IMR-90 (cell line): ENCODE measurements at regions not wholly inside any gene's neighbourhood (a gene's known extent, or its start where the extent isn't known, plus 50 kb on each side); places are given as distances from the start of the nearest gene placed in this dataset.

ENCODE experiments used
- ATAC-seq: fragments of 200-7000 bp; cut with Tn5 transposase; 2 replicates; pipeline ENCODE4 v1.9.1; 2020; ENCODE audit warnings: low read depth, mild to moderate bottlenecking, moderate library complexity
- BruUV-seq: library from RNA; stranded (reverse); fragments of 400-500 nt; replicated peaks from 2 replicates; lab custom pipeline; 2021; lab: Mats Ljungman, UMichigan
- CTCF ChIA-PET: fragments of 300-600 bp; formaldehyde crosslinking; extraction: SDS; loops from one replicate; lab custom pipeline; 2021; ENCODE audit warnings: antibody characterized with exemption; lab: Yijun Ruan, JAX
- POLR2A ChIA-PET: fragments of 300-600 bp; sonication (Branson Sonifier 250); formaldehyde crosslinking; loops from one replicate; lab custom pipeline; 2022; ENCODE audit warnings: antibody characterized with exemption; ENCODE audit not compliant: unreplicated experiment; lab: Charles Lee
- DNase-seq: peaks from one replicate; pipeline ENCODE4 v3.0.0; 2013
- H2AFZ ChIP-seq: replicated peaks from 2 replicates; pipeline ENCODE3; 2013; ENCODE audit warnings: low read length, mild to moderate bottlenecking; ENCODE audit not compliant: poor library complexity
- H2AK5ac ChIP-seq: 2 replicates; pipeline ENCODE4 v1.6.1; 2013; ENCODE audit warnings: low read depth, low read length, inconsistent platforms
- H2AK9ac ChIP-seq: replicated peaks from 2 replicates; pipeline ENCODE3; 2013; ENCODE audit warnings: mild to moderate bottlenecking, low read depth, low read length, moderate library complexity; ENCODE audit not compliant: poor library complexity
- H2BK120ac ChIP-seq: 2 replicates; pipeline ENCODE4 v1.6.1; 2013; ENCODE audit warnings: low read depth, low read length, inconsistent platforms
- H2BK15ac ChIP-seq: 3 replicates; pipeline ENCODE4 v1.6.1; 2013; ENCODE audit warnings: low read depth, low read length, inconsistent platforms
- H2BK20ac ChIP-seq: 2 replicates; pipeline ENCODE4 v1.6.1; 2013; ENCODE audit warnings: low read depth, mild to moderate bottlenecking, inconsistent platforms, low read length, moderate library complexity
- H2BK5ac ChIP-seq: 2 replicates; pipeline ENCODE4 v1.6.1; 2013; ENCODE audit warnings: mild to moderate bottlenecking, low read depth, low read length, inconsistent platforms; ENCODE audit not compliant: poor library complexity, severe bottlenecking
- H3K14ac ChIP-seq: replicated peaks from 2 replicates; pipeline ENCODE4 v1.6.1; 2013; ENCODE audit warnings: low read depth, low read length, inconsistent platforms
- H3K18ac ChIP-seq: 2 replicates; pipeline ENCODE4 v1.6.1; 2013; ENCODE audit warnings: low read depth, low read length, control low read depth
- H3K23ac ChIP-seq: 2 replicates; pipeline ENCODE4 v1.6.1; 2013; ENCODE audit warnings: low read depth, low read length, inconsistent platforms
- H3K27ac ChIP-seq: 2 replicates; pipeline ENCODE4 v1.5.1; 2013; ENCODE audit warnings: mild to moderate bottlenecking, control low read depth, low read length; ENCODE audit not compliant: insufficient read depth
- H3K27me3 ChIP-seq: 2 replicates; pipeline ENCODE4 v1.6.1; 2013; ENCODE audit warnings: low read length; ENCODE audit not compliant: control insufficient read depth, insufficient read depth
- H3K36me3 ChIP-seq: 2 replicates; pipeline ENCODE4 v1.6.1; 2013; ENCODE audit warnings: low read length, mixed read lengths; ENCODE audit not compliant: control insufficient read depth, insufficient read depth
- H3K4ac ChIP-seq: 2 replicates; pipeline ENCODE4 v1.6.1; 2013; ENCODE audit warnings: low read depth, low read length, inconsistent platforms
- H3K4me1 ChIP-seq: 2 replicates; pipeline ENCODE4 v1.6.1; 2013; ENCODE audit warnings: low read length, mixed read lengths; ENCODE audit not compliant: control insufficient read depth, insufficient read depth
- H3K4me2 ChIP-seq: 2 replicates; pipeline ENCODE4 v1.6.1; 2013; ENCODE audit warnings: low read depth, mild to moderate bottlenecking, control low read depth, low read length, moderate library complexity
- H3K4me3 ChIP-seq: 2 replicates; pipeline ENCODE4 v1.5.1; 2013; ENCODE audit warnings: low read depth, mild to moderate bottlenecking, control low read depth, low read length, moderate library complexity; ENCODE audit not compliant: insufficient read depth
- H3K56ac ChIP-seq: 2 replicates; pipeline ENCODE4 v1.6.1; 2013; ENCODE audit warnings: low read length, inconsistent platforms; ENCODE audit not compliant: insufficient read depth; ENCODE audit errors: extremely low read depth
- H3K79me1 ChIP-seq, 2 experiments: 2 replicates each; pipeline ENCODE4 v1.6.1; 2013; ENCODE audit warnings: low read length in 2 of 2, inconsistent platforms in 1 of 2, low read depth in 1 of 2
- H3K9ac ChIP-seq: 2 replicates; pipeline ENCODE4 v1.6.1; 2013; ENCODE audit warnings: low read depth, low read length, control low read depth
- H3K9me1 ChIP-seq: 2 replicates; pipeline ENCODE4 v1.6.1; 2013; ENCODE audit warnings: low read length, inconsistent platforms; ENCODE audit not compliant: insufficient read depth
- H3K9me3 ChIP-seq: 2 replicates; pipeline ENCODE4 v1.6.1; 2013; ENCODE audit warnings: low read length; ENCODE audit not compliant: control insufficient read depth, insufficient read depth
- H4K20me1 ChIP-seq: 2 replicates; pipeline ENCODE4 v1.6.1; 2013; ENCODE audit warnings: low read length, inconsistent platforms; ENCODE audit not compliant: insufficient read depth
- H4K5ac ChIP-seq: 2 replicates; pipeline ENCODE4 v1.6.1; 2013; ENCODE audit warnings: mild to moderate bottlenecking, low read depth, low read length, control low read depth
- H4K8ac ChIP-seq, 2 experiments: 2 replicates each; pipeline ENCODE4 v1.6.1; 2013; ENCODE audit warnings: low read depth in 2 of 2, low read length in 2 of 2, control low read depth in 1 of 2, inconsistent platforms in 1 of 2
- H4K91ac ChIP-seq: 2 replicates; pipeline ENCODE4 v1.6.1; 2013; ENCODE audit warnings: low read depth, low read length, inconsistent platforms; ENCODE audit not compliant: insufficient read depth
- CEBPB ChIP-seq: IDR thresholded peaks from 2 replicates; pipeline ENCODE4 v1.6.1; 2012; ENCODE audit warnings: low read depth, low read length, improper control_type of control experiment
- FOS ChIP-seq: fragments of 150-350 bp; IDR thresholded peaks from 2 replicates; pipeline ENCODE4 v1.6.1; 2016; ENCODE audit warnings: low read depth, low read length
- MAFK ChIP-seq: IDR thresholded peaks from 2 replicates; pipeline ENCODE4 v1.6.1; 2012; ENCODE audit warnings: low read depth, low read length, improper control_type of control experiment
- RAD21 ChIP-seq: IDR thresholded peaks from 2 replicates; pipeline ENCODE4 v1.6.1; 2012; ENCODE audit warnings: low read length, improper control_type of control experiment
- RCOR1 ChIP-seq: IDR thresholded peaks from 2 replicates; pipeline ENCODE4 v1.6.1; 2012; ENCODE audit warnings: mild to moderate bottlenecking, low read length, improper control_type of control experiment; ENCODE audit not compliant: insufficient replicate concordance
- RFX5 ChIP-seq: IDR thresholded peaks from 2 replicates; pipeline ENCODE4 v1.8.0; 2012; ENCODE audit warnings: low read depth, mild to moderate bottlenecking, low read length, moderate library complexity
- WGBS, 2 experiments: methylation state at CpG; one replicate each; pipeline versions ENCODE4 v1.1.5 to v1.1.7; 2013; ENCODE audit warnings: missing lambda C conversion rate in 2 of 2; ENCODE audit not compliant: insufficient read length in 1 of 2; ENCODE audit errors: extremely low coverage in 2 of 2; 5-methylcytosine and 5-hydroxymethylcytosine counted together
- dilution Hi-C: fragments of 300-500 bp; cut with HindIII; formaldehyde crosslinking; loops from one replicate; pipeline ENCODE4 v1.14.3; 2018; ENCODE audit warnings: low sequenced_read_pairs; ENCODE audit not compliant: unreplicated experiment
- in situ Hi-C: fragments of 300-500 bp; cut with MboI; formaldehyde crosslinking; loops from 3 replicates; pipeline ENCODE4 v1.14.3; 2019; ENCODE audit warnings: low sequenced_read_pairs, inconsistent platforms, mixed read lengths
- intact Hi-C: fragments of 100-400 bp; cut with micrococcal nuclease; formaldehyde crosslinking; loops from 2 replicates; pipeline ENCODE4 v1.10.0; 2022

DNA sequence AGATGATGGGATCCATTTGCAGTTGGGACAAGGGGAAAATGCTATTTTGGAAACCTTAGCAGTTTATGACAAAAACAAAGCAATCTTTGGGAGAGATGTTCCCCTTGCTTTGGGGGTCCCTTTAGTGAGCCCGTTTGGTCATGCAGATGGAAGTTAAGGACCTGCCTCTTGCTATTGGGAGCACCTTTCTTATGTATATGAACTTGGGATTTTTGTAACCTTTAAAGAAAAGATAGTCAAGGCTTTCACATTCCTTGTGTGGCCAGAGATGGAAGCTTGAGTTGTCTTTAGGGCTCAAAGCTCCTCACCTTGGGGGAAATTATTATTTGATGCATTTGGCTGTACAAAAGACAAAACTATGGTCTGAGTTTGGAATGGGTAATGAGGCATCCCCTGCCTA is 179.0 kb upstream of the PLPP4 start:
- H4K20me1 ChIP-seq, result no peaks in the 10 kb centered on the region
- ChIA-PET CTCF (no interaction called here), POLR2A (no interaction called here)
- peaks cover 18% of the 10 kb centered on the region for H3K9me3 ChIP-seq
- no peak overlapping the region for H2AFZ ChIP-seq
- intact Hi-C loops, result no loop called here
- no peak overlapping the region for H2BK5ac ChIP-seq
- no peak overlapping the region for H4K5ac ChIP-seq
- no peak overlapping the region for H3K23ac ChIP-seq
- no peak overlapping the region for H3K14ac ChIP-seq
- H3K18ac ChIP-seq, result no peak overlapping the region
- H3K4me1 ChIP-seq, result no peaks in the 10 kb centered on the region
- H3K4ac ChIP-seq, result no peak overlapping the region
- no peak overlapping the region for H2AK9ac ChIP-seq
- H3K56ac ChIP-seq, result no peak overlapping the region
- ATAC-seq, result no peak
- no peak overlapping the region for H3K4me2 ChIP-seq
- dilution Hi-C loops, result no loop called here
- no peak overlapping the region for H3K9ac ChIP-seq
- no peak for DNase-seq
- H2BK15ac ChIP-seq, result no peak overlapping the region
- no peak for TF ChIP-seq CEBPB
- no peak for TF ChIP-seq RFX5
- no peak for TF ChIP-seq RCOR1
- no peak for TF ChIP-seq MAFK
- TF ChIP-seq FOS, result no peak
- no peak for TF ChIP-seq RAD21
- no peak overlapping the region for H3K27ac ChIP-seq
- H4K91ac ChIP-seq, result no peak overlapping the region
- no peak overlapping the region for H2BK20ac ChIP-seq
- H3K36me3 ChIP-seq, result no peaks in the 10 kb centered on the region
- H3K4me3 ChIP-seq, result no peak overlapping the region
- H3K9me1 ChIP-seq, result no peaks in the 10 kb centered on the region
- no peaks in the 10 kb centered on the region for H3K27me3 ChIP-seq
- no peak overlapping the region for H4K8ac ChIP-seq
- WGBS, 2 experiments, result no CpG with 5 or more reads among the region's 1 CpG
- no peaks in the 10 kb centered on the region for H3K79me1 ChIP-seq
- no peak overlapping the region for H2AK5ac ChIP-seq
- H2BK120ac ChIP-seq, result no peak overlapping the region
- no TSS peak for BruUV-seq
- in situ Hi-C loops, result no loop called here
